Keratinocyte (primary cell): ENCODE measurements at regions not wholly inside any gene's neighbourhood (a gene's known extent, or its start where the extent isn't known, plus 50 kb on each side); places are given as distances from the start of the nearest gene placed in this dataset.

ENCODE experiments used
- DNase-seq: peaks from one replicate; pipeline ENCODE4 v3.0.0-alpha.2; 2011; ENCODE audit warnings: low read depth, missing footprints, low spot score
- FAIRE-seq: peaks from 2 replicates; lab custom pipeline; 2011; peaks lifted over from hg19 to GRCh38; lab: Jason Lieb, UNC
- H2AFZ ChIP-seq: 2 replicates; pipeline ENCODE4 v1.6.0; 2012; ENCODE audit warnings: low read length, control low read depth, inconsistent platforms; ENCODE audit not compliant: control insufficient read depth
- H3K27ac ChIP-seq: 2 replicates; pipeline ENCODE4 v1.5.1; 2011; ENCODE audit warnings: low read length; ENCODE audit not compliant: control insufficient read depth, insufficient read depth
- H3K27me3 ChIP-seq: 3 replicates; pipeline ENCODE4 v1.6.0; 2011; ENCODE audit warnings: low read length; ENCODE audit not compliant: control insufficient read depth, insufficient read depth; ENCODE audit errors: extremely low read depth
- H3K36me3 ChIP-seq, 2 experiments: 2 replicates in 1 of 2; 3 replicates in 1 of 2; pipeline ENCODE4 v1.5.1; 2011; ENCODE audit warnings: low read length in 2 of 2, mild to moderate bottlenecking in 1 of 2; ENCODE audit not compliant: control insufficient read depth in 2 of 2, insufficient read depth in 2 of 2; ENCODE audit errors: extremely low read depth in 1 of 2
- H3K4me1 ChIP-seq: 3 replicates; pipeline ENCODE4 v1.5.1; 2011; ENCODE audit warnings: low read length; ENCODE audit not compliant: control insufficient read depth, insufficient read depth; ENCODE audit errors: extremely low read depth
- H3K4me2 ChIP-seq: 3 replicates; pipeline ENCODE4 v1.6.0; 2011; ENCODE audit warnings: low read depth, low read length; ENCODE audit not compliant: control insufficient read depth, insufficient read depth; ENCODE audit errors: extremely low read depth
- H3K4me3 ChIP-seq, 3 experiments: fragments of 200-600 bp in 1 of 3; sonication (generic) in 1 of 3; 2 replicates in 2 of 3; 3 replicates in 1 of 3; pipeline ENCODE4 v1.5.1; 2011 to 2016; ENCODE audit warnings: low read length in 3 of 3, mild to moderate bottlenecking in 3 of 3, control low read depth in 2 of 3, inconsistent platforms in 1 of 3, low read depth in 1 of 3, mixed read lengths in 1 of 3, mixed run types in 1 of 3, moderate library complexity in 1 of 3; ENCODE audit not compliant: control insufficient read depth in 2 of 3, insufficient read depth in 2 of 3; ENCODE audit errors: extremely low read depth in 1 of 3
- H3K79me2 ChIP-seq: 2 replicates; pipeline ENCODE4 v1.6.0; 2012; ENCODE audit warnings: low read length; ENCODE audit not compliant: control insufficient read depth, insufficient read depth
- H3K9ac ChIP-seq: 3 replicates; pipeline ENCODE4 v1.6.0; 2011; ENCODE audit warnings: low read length; ENCODE audit not compliant: control insufficient read depth, insufficient read depth; ENCODE audit errors: extremely low read depth
- H3K9me1 ChIP-seq: 3 replicates; pipeline ENCODE4 v1.6.0; 2011; ENCODE audit warnings: low read length; ENCODE audit not compliant: control insufficient read depth, insufficient read depth; ENCODE audit errors: extremely low read depth
- H3K9me3 ChIP-seq: 2 replicates; pipeline ENCODE4 v1.5.1; 2012; ENCODE audit warnings: low read depth, low read length; ENCODE audit not compliant: control insufficient read depth
- H4K20me1 ChIP-seq: 3 replicates; pipeline ENCODE4 v1.6.0; 2011; ENCODE audit warnings: low read length; ENCODE audit not compliant: control insufficient read depth, insufficient read depth; ENCODE audit errors: extremely low read depth
- CTCF ChIP-seq, 3 experiments: IDR thresholded peaks in 1 of 3; conservative IDR thresholded peaks in 1 of 3; optimal IDR thresholded peaks in 1 of 3; 2 replicates in 2 of 3; 3 replicates in 1 of 3; pipeline versions ENCODE3 to v1.5.1; 2011; ENCODE audit warnings: low read length in 3 of 3, mild to moderate bottlenecking in 3 of 3, moderate library complexity in 2 of 3, control low read depth in 1 of 3, inconsistent platforms in 1 of 3; ENCODE audit not compliant: insufficient read depth in 2 of 3; ENCODE audit errors: extremely low read depth in 1 of 3
- EZH2 ChIP-seq: IDR thresholded peaks from one replicate; pipeline ENCODE4 v1.6.1; 2012; ENCODE audit warnings: inconsistent platforms, mild to moderate bottlenecking, low read length, moderate library complexity
- dilution Hi-C: fragments of 300-500 bp; cut with MboI; formaldehyde crosslinking; loops from one replicate; pipeline ENCODE4 v1.7.0; 2020; ENCODE audit warnings: low sequenced_read_pairs; ENCODE audit not compliant: extremely low pct_ligation_motif_present

DNA sequence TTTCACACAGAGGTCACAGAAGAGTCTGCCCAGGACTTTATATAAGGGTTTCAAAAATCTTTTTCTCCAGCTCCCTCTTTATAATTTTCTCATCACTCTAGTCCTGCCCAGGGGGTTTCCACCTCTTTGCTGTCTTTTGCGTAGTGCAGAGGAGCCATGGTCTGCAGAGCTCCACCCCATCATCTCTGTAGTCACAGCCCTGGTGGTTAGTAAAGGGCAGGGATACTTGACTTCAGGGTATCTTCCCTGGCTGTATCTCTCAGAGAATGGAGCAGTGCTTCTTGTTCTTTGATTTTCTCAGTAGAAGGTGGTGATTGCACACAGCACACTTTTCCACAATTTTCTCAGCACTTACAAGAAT, 900.6 kb upstream of the COX7C start:
- DNase-seq (no peak), FAIRE-seq (no peak)
- Histone ChIP-seq H3K27ac (no peak overlapping the region), H3K9me1 (no peaks in the 10 kb centered on the region), H2AFZ (no peak overlapping the region), H3K4me2 (no peak overlapping the region), H3K9me3 (no peaks in the 10 kb centered on the region), H3K9ac (no peak overlapping the region), H4K20me1 (no peaks in the 10 kb centered on the region), H3K36me3 (no peaks in the 10 kb centered on the region), H3K4me1 (no peaks in the 10 kb centered on the region), H3K27me3 (no peaks in the 10 kb centered on the region), H3K4me3 (no peak overlapping the region), H3K79me2 (no peaks in the 10 kb centered on the region)
- dilution Hi-C loops = no loop called here
- TF ChIP-seq EZH2 (no peak), CTCF (optimal IDR thresholded peaks at IDR 0.05 in 1 of 3, IDR thresholded peaks at IDR 0.05 in 1 of 3, conservative IDR thresholded peaks at IDR 0.05 in 1 of 3; ENCODE audit: extremely low read depth in 1 of 3, insufficient read depth in 2 of 3, low read length in 3 of 3) (no peak)

DNA sequence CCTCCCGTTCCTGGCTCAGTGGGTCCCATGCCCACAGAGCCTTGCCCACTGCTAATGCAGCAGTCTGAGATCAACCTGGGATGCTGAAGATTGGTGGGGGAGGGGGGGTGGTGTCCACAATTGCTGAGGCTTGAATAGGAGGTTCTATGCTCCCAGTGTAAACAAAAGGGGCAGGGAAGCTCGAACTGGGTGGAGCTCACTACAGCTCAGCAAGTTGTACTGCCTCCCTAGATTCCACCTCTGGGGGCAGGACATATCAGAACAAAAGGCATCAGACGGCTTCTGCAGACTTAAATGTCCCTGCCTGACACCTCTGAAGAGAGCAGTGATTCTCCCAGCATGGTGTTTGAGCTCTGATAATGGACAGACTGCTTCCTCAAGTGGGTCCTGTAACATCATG, 885.6 kb upstream of the COX7C start:
- Histone ChIP-seq H3K79me2 (no peaks in the 10 kb centered on the region), H3K4me2 (no peak overlapping the region), H3K9ac (no peak overlapping the region), H2AFZ (no peak overlapping the region), H3K27me3 (no peaks in the 10 kb centered on the region), H3K36me3 (no peaks in the 10 kb centered on the region), H3K9me3 (no peaks in the 10 kb centered on the region), H3K4me1 (no peaks in the 10 kb centered on the region), H3K9me1 (no peaks in the 10 kb centered on the region), H4K20me1 (no peaks in the 10 kb centered on the region), H3K4me3 (no peak overlapping the region), H3K27ac (no peak overlapping the region)
- TF ChIP-seq CTCF (optimal IDR thresholded peaks at IDR 0.05 in 1 of 3, IDR thresholded peaks at IDR 0.05 in 1 of 3, conservative IDR thresholded peaks at IDR 0.05 in 1 of 3; ENCODE audit: extremely low read depth in 1 of 3, insufficient read depth in 2 of 3, low read length in 3 of 3) (no peak), EZH2 (no peak)
- dilution Hi-C loops = no loop called here
- FAIRE-seq (no peak), DNase-seq (no peak)
